ENCODE measurements at regions not wholly inside any gene's neighbourhood (a gene's known extent, or its start where the extent isn't known, plus 50 kb on each side); places are given as distances from the start of the nearest gene placed in this dataset.
A peak's percentile ranks its signal among the peaks of the same experiment; 100 is the strongest.
"Not testable (repeated sequence)": the region's sequence is repeated elsewhere in the genome, so short reads cannot be mapped to it uniquely, and the experiment has no call there.

DNA sequence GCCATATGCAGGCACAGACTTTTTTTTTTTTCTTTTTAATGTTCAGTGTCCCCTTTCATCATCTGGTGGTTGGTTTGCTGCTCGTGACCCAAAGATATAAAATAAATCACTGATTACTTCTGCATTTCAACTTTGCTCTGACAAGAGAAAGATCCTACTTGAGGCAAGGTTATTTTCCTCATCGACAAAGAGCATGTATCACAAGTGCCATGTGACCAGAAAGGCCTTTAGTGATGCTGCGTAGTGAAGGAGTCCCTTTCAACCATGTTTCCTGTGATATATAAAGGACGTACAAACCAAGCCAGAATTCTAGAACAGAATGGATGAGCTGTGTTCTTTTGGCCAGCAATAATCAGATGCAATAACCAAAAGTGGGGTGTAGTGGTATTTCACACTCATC is 323.4 kb upstream of the PSMD7 start:
- intact Hi-C loops (cut with DNase I): no loop called here
- no peak for DNase-seq

DNA sequence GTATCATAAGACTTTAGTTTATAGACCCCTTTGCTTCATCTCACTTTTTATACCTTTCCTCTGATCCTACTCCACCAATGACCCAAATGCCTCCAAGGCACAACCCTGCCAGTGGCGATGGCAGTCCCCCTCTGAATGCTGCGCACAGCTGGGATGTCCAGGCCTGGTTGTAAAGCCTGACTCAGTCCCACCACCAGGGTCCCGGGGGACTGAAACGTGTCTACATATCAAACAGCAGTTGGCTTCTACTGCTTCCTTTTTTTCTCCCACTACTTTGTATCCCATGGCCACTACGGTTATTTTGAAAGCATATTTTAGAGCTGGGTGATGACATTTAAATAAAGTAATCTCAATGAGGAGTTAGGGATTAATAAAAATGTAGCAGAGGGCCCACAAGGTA is 329.8 kb upstream of the PSMD7 start:
- intact Hi-C loops (cut with DNase I): no loop called here
- no peak for DNase-seq

DNA sequence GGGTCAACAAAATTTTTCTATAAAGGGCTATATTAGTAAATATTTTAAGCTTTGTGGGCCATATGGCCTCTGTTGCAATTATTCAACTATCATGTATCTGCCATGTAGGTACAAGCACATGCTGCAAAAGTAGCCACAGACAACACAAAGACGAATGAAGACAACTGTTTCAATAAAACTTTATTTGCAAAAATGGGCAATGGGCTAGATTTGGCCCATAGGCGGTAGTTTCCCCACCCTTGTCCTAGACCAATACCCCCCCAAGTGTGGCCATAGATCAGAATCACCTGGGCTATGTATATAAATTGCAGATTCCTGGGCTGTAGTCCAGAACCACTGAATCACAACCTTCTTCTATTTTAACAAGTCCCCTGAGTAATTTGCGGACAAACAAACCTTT is 331.0 kb upstream of the PSMD7 start:
- intact Hi-C loops (cut with DNase I): no loop called here

DNA sequence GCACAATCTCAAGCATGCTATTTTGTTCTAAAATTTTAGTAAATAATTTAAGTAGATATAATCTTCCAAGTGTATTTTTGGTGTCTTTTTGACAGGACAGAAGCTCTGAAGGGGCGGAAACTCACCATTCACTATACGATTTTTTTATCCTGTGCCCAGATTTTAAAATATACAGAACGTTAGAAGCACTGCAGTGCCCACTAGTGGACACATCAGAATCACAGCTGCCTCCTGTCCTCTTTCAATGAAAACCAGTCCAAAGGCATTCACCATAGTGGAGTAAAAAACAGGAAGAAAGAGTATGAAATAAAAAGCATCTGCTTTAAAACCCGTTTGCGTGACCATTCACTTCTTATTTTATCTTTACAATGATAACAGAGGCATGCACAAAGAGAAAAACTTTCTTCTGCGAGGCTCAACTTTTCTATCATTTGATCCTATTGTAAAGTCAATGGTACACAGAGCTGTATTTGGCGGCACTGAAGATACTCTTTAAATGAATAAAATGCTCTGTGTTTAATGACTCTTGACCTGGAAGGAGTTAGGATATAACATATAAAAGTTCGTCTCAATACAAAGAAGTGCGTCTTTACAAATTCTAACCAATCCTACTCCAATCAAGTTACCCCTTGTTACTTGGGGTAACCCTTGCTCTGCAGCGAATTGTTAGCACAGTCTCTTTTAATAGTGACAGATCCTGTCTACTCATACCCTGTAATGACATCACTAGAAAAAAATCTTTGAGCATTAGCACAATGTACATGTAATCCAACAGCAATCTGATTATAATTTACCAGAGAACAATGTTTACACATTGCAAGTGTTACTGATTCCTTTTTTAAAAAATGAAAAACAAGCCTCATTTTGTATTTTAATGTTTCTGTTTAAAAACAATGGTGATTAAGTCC is 339.8 kb upstream of the PSMD7 start:
- intact Hi-C loops (cut with DNase I): no loop called here
- DNase-seq: peak in 7 of 10 donors; percentile 47 to 85 (median 66)

More for the DNA sequence above, 331.0 kb upstream of the PSMD7 start:
- no peak for DNase-seq

DNA sequence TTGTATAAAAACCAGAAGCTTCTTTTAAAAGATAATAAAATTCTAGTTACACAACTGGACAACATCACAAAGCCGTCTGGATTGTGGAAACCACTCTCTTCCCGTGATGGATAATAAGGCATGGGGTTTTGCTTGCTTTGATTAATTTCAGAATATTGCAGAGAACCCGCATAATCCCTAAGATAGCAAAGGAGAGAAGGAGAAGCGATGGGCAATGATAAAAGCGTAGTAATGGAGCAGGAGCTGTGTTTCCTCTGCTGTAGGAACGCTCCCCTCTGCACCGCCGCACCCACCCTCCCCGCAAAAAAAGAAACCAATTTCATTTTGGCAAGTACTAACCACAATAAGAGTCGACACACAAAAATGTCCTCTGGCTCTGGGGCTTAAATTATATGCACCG is 340.9 kb upstream of the PSMD7 start:
- intact Hi-C loops (cut with DNase I): no loop called here
- no peak for DNase-seq

DNA sequence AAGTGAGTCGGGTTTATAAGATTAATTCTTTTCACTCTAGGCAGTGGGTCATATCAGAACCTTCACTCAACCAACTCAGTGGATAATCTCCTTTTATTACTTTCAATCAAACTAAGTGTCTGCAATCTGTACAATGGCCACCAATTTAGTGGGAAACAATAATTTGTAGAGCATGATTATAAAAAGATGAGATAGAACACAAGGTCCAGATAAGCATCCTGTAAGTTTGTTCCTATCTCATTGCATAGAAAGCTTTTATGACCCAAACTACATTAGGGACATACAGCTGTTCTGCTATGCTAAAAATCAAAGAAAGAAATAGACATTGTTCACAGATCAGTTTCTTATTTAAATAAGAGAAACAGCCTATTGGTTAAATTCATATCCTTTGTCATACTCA is 341.4 kb upstream of the PSMD7 start:
- no peak for DNase-seq
- intact Hi-C loops (cut with DNase I): no loop called here

DNA sequence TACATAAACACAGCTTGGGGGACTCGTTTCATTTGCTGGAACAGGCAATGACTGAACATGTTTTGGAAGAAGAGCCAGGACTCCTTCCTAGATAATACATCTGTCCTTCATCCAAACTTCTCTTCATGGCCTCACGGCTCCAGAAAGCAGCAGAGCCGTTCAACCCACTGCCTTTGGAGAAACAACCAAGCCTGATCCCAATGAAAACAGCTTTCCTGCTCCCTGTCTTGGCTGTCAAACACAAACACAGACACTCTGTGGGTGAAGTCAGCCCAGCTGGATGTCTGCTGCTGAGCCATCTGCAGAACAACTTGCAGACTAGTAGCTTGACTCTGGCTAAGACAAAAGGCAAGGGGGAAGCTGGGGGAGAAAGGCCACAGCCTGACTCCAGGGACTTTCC is 345.1 kb upstream of the PSMD7 start:
- intact Hi-C loops (cut with DNase I): no loop called here
- DNase-seq: peak in 4 of 10 donors; percentile 6 to 82 (median 62)

DNA sequence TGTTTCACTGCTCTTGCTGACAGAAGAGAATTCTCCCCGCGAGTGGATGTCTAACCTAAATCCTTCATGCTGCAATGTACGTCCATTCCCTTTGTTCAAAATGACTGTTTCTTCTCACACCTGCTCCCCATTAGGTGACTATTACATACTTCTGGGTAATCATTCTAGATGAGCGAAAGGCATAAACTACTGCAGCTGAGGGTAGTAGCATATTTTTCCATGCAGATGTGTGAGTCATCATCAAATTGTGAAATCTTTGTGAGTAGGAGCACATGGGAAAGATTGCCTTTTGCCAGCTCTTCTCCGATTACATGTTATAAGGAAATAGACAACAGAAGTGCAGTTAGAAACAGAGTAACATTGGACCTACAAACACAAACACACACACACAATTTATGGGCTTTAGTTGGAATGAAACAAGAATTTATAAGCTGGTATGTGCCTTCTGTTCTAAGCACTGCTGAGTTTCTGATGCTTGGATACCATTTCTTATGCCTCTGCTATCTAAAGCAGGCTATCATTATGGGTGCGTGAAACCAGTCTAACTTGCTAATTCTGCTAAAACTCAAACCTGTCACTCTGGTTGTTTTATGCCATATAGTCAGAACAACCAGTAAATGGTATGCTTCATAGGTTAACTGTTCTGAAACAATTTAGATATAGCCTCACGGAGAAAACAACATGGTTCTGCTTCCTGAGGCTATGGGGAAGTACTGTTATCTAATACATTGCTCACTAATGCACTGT is 346.9 kb upstream of the PSMD7 start:
- no peak for DNase-seq
- intact Hi-C loops (cut with DNase I): no loop called here

DNA sequence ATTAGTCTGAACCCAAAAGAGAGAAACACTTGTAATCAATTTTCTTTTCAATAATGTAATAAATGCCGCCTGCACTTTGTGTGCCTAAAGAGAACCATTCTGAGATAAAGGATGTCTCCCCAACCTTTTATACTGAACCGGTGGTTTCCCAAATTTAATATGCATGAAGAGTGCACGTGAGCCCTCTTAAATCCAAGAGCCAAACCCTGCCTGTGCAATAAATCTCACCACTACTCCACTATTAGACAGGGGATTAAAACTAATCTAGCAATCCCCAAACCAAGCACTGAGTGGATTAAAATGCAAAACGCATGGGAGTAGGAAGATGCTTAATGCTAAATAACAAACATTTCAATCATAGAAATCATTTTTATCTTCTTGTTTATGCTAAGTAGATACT is 351.0 kb upstream of the PSMD7 start:
- intact Hi-C loops (cut with DNase I): no loop called here
- DNase-seq: no peak

DNA sequence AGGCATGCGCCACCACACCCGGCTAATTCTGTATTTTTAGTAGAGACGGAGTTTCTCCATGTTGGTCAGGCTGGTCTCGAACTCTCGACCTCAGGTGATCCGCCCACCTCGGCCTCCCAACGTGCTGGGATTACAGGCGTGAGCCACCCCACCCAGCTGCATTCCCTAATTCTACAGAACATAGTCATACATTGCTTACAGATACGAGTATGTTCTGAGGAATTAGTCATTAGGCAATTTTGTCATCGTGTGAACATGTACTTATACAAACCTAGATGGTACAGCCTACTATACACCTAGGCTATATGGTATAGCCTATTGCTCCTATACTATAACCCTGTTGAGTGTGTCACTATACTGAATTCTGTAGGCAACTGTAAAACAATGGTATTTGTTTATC is 353.4 kb upstream of the PSMD7 start:
- DNase-seq; intact Hi-C loops (cut with DNase I): not testable (repeated sequence)

DNA sequence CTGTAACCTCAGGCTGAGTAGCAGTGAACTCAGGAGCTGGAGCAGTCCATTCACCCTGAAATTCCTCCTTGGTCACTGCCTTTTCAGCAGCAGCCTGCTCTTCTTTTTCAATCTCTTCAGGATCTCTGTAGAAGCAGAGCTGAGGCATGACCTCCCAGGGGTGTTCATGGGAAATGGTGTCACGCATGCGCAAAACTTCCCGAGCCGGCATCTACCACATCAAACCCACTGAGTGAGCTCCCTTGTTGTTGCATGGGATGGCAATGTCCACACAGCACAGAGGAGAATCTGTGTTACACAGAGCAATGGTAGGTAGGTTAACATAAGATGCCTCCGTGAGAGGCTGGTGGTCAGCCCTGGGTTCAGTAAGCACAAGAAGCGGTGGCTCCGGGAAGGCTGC is 355.8 kb upstream of the PSMD7 start:
- intact Hi-C loops (cut with DNase I): not testable (repeated sequence)
- DNase-seq: peak in 1 of 10 donors; percentile 52

DNA sequence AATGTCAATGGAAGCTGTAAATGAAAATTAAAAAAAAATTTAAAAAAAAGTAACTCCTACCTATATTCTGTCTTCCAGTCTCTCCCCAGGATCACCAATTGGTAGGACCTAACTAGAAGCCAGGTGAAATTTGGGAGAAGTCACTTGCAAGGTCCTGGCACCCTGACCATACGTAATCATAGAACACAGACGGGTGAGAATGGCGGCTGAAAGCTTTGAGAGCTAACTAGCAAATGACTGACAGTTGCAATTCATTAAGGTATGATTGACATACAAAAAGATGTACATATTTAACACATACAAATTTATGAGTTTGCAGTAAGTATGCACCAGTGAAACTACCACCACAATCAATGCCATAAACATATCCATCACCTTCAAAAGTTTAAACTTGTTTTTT is 372.7 kb upstream of the PSMD7 start:
- intact Hi-C loops (cut with DNase I): no loop called here
- no peak for DNase-seq

DNA sequence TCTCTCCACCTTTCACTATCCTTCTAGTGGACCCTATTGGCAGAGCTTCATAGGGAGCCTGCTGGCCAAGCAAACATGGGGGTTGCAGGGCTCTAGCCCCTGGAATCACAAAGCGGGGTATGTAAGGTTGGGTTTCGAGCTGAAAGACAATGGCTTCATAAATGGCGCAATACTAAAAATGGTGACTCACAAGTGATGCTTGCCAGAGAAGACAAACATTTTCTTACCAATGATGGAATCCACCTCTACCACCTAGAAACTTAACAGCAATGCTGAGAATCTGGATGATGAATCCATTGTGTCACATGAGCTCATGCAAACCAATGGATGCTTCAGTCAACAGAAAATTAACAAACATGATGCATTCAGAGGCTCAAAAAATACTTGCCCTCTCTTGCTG is 375.3 kb upstream of the PSMD7 start:
- no peak for DNase-seq
- intact Hi-C loops (cut with DNase I): no loop called here

DNA sequence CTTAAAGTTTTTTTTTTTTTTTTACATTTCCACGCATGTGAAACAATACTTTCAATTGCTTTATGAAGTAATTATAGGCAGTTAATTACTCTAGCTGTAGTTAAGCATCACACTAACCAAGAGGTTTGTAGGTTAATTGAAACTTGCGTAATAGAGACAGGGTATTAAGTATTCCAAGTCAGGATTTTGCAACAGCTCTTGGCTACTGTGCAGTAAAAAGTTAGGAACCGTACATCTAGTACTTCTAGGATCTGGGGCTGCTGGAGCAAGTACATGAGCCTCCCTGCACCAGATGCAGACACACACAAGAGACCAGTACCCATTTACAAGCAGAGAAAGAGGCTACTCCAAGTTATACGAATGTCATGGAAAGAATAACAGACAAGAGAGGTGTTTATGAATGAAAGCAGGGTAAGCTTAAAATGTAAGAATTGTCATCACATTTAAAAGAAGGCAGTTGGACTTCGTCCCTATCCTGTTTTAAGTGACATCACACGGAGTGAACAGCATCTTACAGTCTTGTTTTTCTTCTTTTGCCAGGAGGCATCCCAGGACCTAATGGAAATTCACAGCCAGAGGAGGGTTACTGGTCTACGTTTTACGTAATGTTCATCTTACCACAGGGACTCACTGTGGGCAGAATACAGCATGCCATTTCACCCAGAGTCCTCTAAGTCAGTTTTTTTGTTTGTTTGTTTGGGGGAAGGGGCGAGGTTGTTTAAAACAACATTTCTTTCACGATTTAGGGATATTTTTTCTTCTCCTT is 379.6 kb upstream of the PSMD7 start:
- intact Hi-C loops (cut with DNase I): no loop called here
- no peak for DNase-seq

DNA sequence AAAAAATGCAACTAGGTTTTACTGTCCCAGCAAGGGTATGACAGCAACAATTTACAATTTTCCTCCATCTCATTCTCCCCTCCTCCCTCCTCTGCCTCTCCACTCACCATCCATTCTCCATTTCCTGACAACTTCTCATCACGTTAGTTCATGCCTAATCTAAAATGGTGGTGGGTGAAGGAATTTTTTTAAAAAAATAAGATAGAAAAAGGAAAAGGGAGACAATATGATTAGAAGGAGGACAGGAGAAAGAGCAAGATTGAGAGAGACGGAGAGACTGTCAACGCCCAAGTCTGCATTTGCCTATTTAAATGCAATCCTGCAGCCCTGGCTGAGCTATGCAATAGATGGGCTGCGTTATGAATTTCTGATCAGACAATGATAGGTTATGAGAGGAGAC is 380.7 kb upstream of the PSMD7 start:
- DNase-seq: no peak
- intact Hi-C loops (cut with DNase I): no loop called here

DNA sequence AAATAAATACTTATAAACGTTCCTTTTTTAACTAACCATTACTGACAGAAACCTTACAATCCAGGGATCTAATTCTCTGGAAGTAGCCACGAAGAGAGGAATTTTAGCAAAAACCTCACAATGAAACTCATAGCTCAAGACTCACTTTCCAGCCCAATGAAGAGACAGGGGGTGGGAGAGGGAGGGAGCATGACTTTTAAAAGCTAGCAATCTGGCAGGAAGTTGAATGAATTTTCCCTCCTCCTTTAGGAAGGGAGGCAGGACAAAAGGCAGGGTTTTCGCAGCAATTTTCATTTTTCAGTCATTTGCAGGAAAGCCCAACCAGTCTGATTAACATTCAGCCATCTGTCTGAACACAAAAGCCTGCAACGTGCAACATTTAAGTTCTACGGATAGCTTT is 381.5 kb upstream of the PSMD7 start:
- no peak for DNase-seq
- intact Hi-C loops (cut with DNase I): no loop called here

DNA sequence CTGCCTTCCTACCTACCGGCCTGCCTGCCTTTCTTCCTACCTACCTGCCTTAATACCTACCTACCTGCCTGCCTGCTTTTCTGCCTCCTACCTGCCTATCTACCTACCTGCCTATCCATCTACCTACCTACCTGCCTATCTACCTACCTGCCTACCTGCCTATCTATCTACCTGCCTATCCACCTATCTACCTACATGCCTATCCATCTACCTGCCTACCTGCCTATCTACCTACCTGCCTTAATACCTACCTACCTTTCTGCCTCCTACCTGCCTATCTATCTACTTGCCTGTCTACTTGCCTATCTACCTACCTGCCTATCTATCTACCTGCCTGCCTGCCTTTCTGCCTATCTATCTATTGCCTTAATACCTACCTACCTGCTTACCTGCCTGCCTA is 383.8 kb upstream of the PSMD7 start:
- DNase-seq: no peak
- intact Hi-C loops (cut with DNase I): no loop called here

DNA sequence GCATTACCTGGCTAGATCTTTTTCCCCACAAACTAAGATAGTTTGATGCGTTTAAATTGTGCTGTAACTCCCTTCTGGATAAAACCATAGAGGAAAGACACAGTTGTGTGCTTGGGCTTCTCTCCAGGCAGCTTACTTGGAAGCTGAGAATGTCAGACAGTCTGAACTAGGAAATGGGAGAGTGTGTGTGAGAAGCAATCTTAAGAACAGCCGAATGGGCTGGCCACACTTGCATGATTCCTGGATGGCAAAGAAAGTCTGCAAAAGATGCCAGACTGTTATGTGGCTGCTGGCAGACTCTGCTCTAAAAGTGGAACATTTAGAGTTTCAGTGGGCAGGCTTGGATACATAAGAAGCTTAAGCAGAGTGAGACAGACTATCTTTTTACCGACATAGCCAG is 384.3 kb upstream of the PSMD7 start:
- peak in 7 of 10 donors; percentile 10 to 84 (median 29) for DNase-seq

DNA sequence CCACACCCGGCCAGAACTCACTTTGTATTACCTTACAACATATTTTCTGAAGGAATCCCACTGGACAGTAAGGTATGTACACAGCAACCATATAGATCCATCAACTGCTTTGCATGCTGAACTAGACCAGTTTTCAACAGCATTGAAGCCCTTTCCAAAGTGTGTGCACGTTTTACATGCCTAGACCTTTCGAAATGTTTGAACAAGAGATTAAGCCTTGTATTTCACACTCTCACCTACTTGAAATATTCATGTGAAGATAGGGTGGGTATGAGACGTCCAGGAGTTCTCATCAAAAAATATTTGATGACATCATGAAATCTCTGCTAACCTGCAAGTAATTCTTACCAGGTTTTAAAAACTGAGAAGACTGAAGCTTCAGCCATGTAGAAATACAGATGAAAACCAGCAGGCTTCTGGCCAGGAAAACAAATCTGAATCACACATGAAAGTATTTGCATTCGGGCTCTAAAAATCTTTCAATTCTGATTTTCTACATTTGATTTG is 387.0 kb upstream of the PSMD7 start:
- intact Hi-C loops (cut with DNase I): no loop called here
- DNase-seq: no peak

More for the DNA sequence above, 384.3 kb upstream of the PSMD7 start:
- intact Hi-C loops (cut with DNase I): no loop called here

DNA sequence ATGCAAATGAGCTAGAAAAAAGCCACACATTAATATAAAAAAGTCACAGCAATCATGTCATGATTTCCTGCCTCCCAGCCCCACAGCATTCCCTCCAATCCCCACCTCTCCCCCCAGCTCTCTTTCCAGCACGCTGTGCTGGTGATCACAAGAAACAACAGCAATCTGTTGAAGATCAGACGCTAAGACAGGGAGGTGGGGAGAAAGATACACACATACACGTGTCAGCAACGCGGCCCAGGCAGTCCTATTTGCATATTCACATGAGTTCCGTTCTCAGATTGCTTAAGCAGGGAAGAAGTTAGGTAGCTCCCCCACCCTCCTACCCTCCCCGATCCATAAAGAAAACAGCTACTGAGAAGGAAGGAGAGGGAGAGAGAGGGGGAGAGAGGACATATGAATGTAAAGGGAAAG is 405.5 kb upstream of the PSMD7 start:
- intact Hi-C loops (cut with DNase I): no loop called here
- DNase-seq: no peak
